ENCODE measurements at regions not wholly inside any gene's neighbourhood (a gene's known extent, or its start where the extent isn't known, plus 50 kb on each side); places are given as distances from the start of the nearest gene placed in this dataset.

DNA sequence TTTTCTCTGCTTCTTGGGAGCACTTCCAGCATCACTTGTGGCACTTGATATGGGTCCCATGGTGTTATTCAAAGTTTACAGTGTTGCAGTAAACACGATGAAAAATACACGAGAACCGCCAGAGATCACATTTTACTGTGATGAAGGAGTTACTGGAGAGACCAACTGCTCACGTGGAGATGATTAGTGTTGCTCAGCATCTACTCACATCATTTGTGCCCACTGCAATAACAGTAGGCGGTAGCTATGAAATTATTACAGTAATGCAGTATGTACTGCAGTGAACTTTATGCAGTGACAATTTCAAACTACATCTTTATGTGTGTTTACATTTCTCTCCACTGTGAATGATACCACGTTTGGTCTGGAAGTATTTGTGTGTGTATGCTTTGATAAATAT lies 93.5 kb downstream of the SLC4A3 start:
- Mint-ChIP-seq H3K27me3 (peaks cover 29% of the 10 kb centered on the region), H3K9me3 (no peaks in the 10 kb centered on the region), H3K36me3 (ENCODE audit: low read depth) (no peaks in the 10 kb centered on the region), H3K27ac (no peak overlapping the region), H3K4me1 (ENCODE audit: low read depth) (no peaks in the 10 kb centered on the region), H3K4me3 (no peak overlapping the region)
- DNase-seq, result no peak
- intact Hi-C loops (cut with DNase I, micrococcal nuclease), result no loop called here
- no peaks in the 10 kb centered on the region for H3K4me1 ChIP-seq (ENCODE audit: insufficient read depth, low read length)
- ChIA-PET CTCF (no interaction called here), POLR2A (no interaction called here)
- H3K27ac ChIP-seq (ENCODE audit: low read depth in 1 of 2, low read length in 2 of 2), result no peak overlapping the region
- TF ChIP-seq, protein P1, sequence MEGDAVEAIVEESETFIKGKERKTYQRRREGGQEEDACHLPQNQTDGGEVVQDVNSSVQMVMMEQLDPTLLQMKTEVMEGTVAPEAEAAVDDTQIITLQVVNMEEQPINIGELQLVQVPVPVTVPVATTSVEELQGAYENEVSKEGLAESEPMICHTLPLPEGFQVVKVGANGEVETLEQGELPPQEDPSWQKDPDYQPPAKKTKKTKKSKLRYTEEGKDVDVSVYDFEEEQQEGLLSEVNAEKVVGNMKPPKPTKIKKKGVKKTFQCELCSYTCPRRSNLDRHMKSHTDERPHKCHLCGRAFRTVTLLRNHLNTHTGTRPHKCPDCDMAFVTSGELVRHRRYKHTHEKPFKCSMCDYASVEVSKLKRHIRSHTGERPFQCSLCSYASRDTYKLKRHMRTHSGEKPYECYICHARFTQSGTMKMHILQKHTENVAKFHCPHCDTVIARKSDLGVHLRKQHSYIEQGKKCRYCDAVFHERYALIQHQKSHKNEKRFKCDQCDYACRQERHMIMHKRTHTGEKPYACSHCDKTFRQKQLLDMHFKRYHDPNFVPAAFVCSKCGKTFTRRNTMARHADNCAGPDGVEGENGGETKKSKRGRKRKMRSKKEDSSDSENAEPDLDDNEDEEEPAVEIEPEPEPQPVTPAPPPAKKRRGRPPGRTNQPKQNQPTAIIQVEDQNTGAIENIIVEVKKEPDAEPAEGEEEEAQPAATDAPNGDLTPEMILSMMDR (IDR thresholded peaks at IDR 0.05), result no peak
- no peak overlapping the region for H3K4me3 ChIP-seq (ENCODE audit: low read length)
- no peak for ATAC-seq (ENCODE audit: poor library complexity)
- H3K9me3 ChIP-seq (ENCODE audit: control insufficient read depth in 1 of 2, insufficient read depth in 1 of 2, low read length in 2 of 2), result no peaks in the 10 kb centered on the region
- H3K36me3 ChIP-seq (ENCODE audit: insufficient read depth, low read length), result no peaks in the 10 kb centered on the region
- peaks cover 0 to 3% of the 10 kb centered on the region in 2 experiments for H3K27me3 ChIP-seq (ENCODE audit: control insufficient read depth in 1 of 2, insufficient read depth in 2 of 2, low read length in 2 of 2)

DNA sequence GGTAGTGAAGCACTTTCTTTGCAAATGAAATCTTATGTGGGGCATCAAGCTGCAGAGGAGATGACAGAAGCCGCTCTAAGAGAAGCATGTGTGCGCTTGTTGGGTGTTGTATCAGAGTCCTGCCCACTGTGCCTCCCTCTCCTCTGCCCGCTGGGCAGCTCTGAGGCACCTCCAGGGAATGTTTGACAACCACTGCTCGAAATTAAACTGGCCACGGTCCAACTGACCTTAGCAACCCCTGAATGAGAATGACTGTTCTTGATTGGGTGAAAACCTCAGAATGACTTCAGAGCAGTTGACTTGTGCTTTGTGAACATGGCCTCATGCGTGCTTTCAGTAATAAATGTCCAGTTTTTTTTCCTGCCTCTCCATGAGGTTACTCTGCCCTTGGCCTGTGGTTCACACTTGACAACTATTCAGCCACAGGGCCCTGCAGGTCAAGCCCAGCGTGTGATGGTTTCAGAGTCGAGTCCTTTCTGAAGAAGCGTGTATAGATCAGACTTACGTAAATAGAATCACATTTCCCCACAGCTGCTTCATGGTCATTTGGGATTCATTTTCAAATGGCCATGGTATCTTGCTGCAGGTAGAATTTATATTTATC lies 94.9 kb downstream of the SLC4A3 start:
- Mint-ChIP-seq H3K36me3 (ENCODE audit: low read depth) (no peaks in the 10 kb centered on the region), H3K4me3 (no peak overlapping the region), H3K9me3 (no peaks in the 10 kb centered on the region), H3K4me1 (ENCODE audit: low read depth) (no peaks in the 10 kb centered on the region), H3K27ac (no peak overlapping the region), H3K27me3 (peaks cover 30% of the 10 kb centered on the region)
- Histone ChIP-seq H3K9me3 (ENCODE audit: control insufficient read depth in 1 of 2, insufficient read depth in 1 of 2, low read length in 2 of 2) (no peaks in the 10 kb centered on the region), H3K36me3 (ENCODE audit: insufficient read depth, low read length) (no peaks in the 10 kb centered on the region), H3K27me3 (ENCODE audit: control insufficient read depth in 1 of 2, insufficient read depth in 2 of 2, low read length in 2 of 2) (peaks cover 0 to 3% of the 10 kb centered on the region in 2 experiments), H3K27ac (ENCODE audit: low read depth in 1 of 2, low read length in 2 of 2) (no peak overlapping the region), H3K4me1 (ENCODE audit: insufficient read depth, low read length) (no peaks in the 10 kb centered on the region), H3K4me3 (ENCODE audit: low read length) (no peak overlapping the region)
- ChIA-PET CTCF (no interaction called here), POLR2A (no interaction called here)
- intact Hi-C loops (cut with DNase I, micrococcal nuclease), result no loop called here
- TF ChIP-seq, protein P1 (IDR thresholded peaks at IDR 0.05), result no peak
- ATAC-seq (ENCODE audit: poor library complexity) (no peak), DNase-seq (no peak)

DNA sequence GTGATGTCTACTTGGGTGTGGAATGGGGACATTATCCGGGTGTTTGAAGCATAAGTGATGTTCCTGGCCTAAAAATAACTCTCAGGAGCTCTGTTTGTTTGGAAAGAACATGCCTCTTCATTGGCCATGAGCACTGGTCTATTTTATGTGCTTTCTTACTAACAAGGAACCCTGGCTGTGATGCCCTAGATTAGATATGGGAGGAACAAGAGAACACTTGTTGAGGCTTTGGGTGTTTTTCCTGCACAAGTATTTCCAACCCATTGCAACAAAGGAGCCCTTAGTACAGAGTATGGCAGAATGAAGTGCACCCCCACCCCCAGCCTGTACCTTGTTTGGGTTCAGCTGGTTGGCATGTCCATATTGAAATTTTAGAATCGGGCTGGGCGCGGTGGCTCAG lies 95.9 kb downstream of the SLC4A3 start:
- ChIA-PET CTCF (no interaction called here), POLR2A (no interaction called here)
- ATAC-seq (ENCODE audit: poor library complexity), result no peak
- H3K36me3 ChIP-seq (ENCODE audit: insufficient read depth, low read length), result no peaks in the 10 kb centered on the region
- no peak overlapping the region for H3K4me3 Mint-ChIP-seq
- no peak overlapping the region for H3K27ac Mint-ChIP-seq
- H3K27me3 ChIP-seq (ENCODE audit: control insufficient read depth in 1 of 2, insufficient read depth in 2 of 2, low read length in 2 of 2), result peaks cover 0 to 6% of the 10 kb centered on the region in 2 experiments
- no peaks in the 10 kb centered on the region for H3K4me1 Mint-ChIP-seq (ENCODE audit: low read depth)
- H3K9me3 Mint-ChIP-seq, result no peaks in the 10 kb centered on the region
- no peaks in the 10 kb centered on the region for H3K9me3 ChIP-seq (ENCODE audit: control insufficient read depth in 1 of 2, insufficient read depth in 1 of 2, low read length in 2 of 2)
- TF ChIP-seq, protein P1 (IDR thresholded peaks at IDR 0.05), result no peak
- peaks cover 35% of the 10 kb centered on the region for H3K27me3 Mint-ChIP-seq
- DNase-seq, result no peak
- H3K27ac ChIP-seq (ENCODE audit: low read depth in 1 of 2, low read length in 2 of 2), result no peak overlapping the region
- H3K4me1 ChIP-seq (ENCODE audit: insufficient read depth, low read length), result no peaks in the 10 kb centered on the region
- H3K4me3 ChIP-seq (ENCODE audit: low read length), result no peak overlapping the region
- H3K36me3 Mint-ChIP-seq (ENCODE audit: low read depth), result no peaks in the 10 kb centered on the region
- intact Hi-C loops (cut with DNase I, micrococcal nuclease), result no loop called here
